ENCODE measurements at regions not wholly inside any gene's neighbourhood (a gene's known extent, or its start where the extent isn't known, plus 50 kb on each side); places are given as distances from the start of the nearest gene placed in this dataset.

DNA sequence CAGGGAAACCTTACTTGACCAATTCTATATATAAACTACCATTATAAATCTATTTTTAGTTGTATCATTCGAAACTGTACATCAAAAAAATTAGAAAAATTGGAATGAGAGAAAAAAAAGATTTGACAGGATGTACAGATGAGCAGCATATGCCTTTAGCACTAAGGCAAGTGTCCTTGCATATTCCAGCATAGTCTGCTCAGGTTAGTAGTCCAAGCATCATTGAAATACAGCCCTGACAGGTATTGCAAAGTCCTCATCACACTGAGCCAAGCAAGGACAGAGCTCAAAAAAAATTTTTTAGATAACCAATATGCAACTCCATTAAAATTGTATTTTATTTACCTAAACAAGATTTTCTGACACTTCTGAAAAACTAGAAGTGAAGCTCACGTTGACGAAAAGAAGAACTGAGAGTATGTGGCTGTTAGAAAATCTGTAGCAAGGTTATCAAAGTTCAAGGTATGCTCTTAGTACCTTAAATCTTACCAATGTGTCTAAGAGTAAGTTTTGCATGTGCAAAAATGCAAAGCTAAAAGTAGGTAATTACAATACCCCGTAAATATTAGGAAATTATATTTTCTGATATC lies 465.6 kb upstream of the ADGRL4 start:
- TF ChIP-seq, protein P1, sequence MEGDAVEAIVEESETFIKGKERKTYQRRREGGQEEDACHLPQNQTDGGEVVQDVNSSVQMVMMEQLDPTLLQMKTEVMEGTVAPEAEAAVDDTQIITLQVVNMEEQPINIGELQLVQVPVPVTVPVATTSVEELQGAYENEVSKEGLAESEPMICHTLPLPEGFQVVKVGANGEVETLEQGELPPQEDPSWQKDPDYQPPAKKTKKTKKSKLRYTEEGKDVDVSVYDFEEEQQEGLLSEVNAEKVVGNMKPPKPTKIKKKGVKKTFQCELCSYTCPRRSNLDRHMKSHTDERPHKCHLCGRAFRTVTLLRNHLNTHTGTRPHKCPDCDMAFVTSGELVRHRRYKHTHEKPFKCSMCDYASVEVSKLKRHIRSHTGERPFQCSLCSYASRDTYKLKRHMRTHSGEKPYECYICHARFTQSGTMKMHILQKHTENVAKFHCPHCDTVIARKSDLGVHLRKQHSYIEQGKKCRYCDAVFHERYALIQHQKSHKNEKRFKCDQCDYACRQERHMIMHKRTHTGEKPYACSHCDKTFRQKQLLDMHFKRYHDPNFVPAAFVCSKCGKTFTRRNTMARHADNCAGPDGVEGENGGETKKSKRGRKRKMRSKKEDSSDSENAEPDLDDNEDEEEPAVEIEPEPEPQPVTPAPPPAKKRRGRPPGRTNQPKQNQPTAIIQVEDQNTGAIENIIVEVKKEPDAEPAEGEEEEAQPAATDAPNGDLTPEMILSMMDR (IDR thresholded peaks at IDR 0.05) = no peak
- TF ChIP-seq POLR2A (IDR thresholded peaks at IDR 0.05) (no peak), POLR2AphosphoS5 (IDR thresholded peaks at IDR 0.05) (no peak)

Data from prostate gland (tissue), 2 donors.